GM23248 (cell line): ENCODE measurements at regions not wholly inside any gene's neighbourhood (a gene's known extent, or its start where the extent isn't known, plus 50 kb on each side); places are given as distances from the start of the nearest gene placed in this dataset.

Experiments
- DNase-seq: peaks from one replicate; pipeline ENCODE4 v3.0.0-alpha.2; 2015
- H2AFZ ChIP-seq: fragments of 200-600 bp; sonication (generic); 2 replicates; pipeline ENCODE4 v1.6.1; 2016; ENCODE audit warnings: antibody characterized with exemption
- H3F3A ChIP-seq: fragments of 200-600 bp; sonication (generic); 2 replicates; pipeline ENCODE4 v1.6.1; 2016; ENCODE audit warnings: mild to moderate bottlenecking, antibody characterized with exemption, mixed run types; ENCODE audit not compliant: insufficient read depth
- H3K27ac ChIP-seq: fragments of 200-600 bp; sonication (generic); 2 replicates; pipeline ENCODE4 v1.5.1; 2016; ENCODE audit warnings: mild to moderate bottlenecking
- H3K27me3 ChIP-seq: fragments of 200-600 bp; sonication (generic); replicated peaks from 2 replicates; pipeline ENCODE4 v1.6.1; 2016; ENCODE audit warnings: mild to moderate bottlenecking; ENCODE audit not compliant: insufficient read depth
- H3K36me3 ChIP-seq: fragments of 200-600 bp; sonication (generic); 2 replicates; pipeline ENCODE4 v1.6.1; 2016; ENCODE audit warnings: low read depth, mild to moderate bottlenecking
- H3K4me1 ChIP-seq: fragments of 200-600 bp; sonication (generic); 2 replicates; pipeline ENCODE4 v1.6.1; 2016; ENCODE audit warnings: mild to moderate bottlenecking; ENCODE audit not compliant: insufficient read depth
- H3K4me2 ChIP-seq: fragments of 200-600 bp; sonication (generic); one replicate; pipeline ENCODE4 v1.6.1; 2016; ENCODE audit warnings: mild to moderate bottlenecking; ENCODE audit not compliant: unreplicated experiment
- H3K4me3 ChIP-seq: fragments of 200-600 bp; sonication (generic); 2 replicates; pipeline ENCODE4 v1.5.1; 2016; ENCODE audit warnings: mild to moderate bottlenecking
- H3K79me2 ChIP-seq: fragments of 200-600 bp; sonication (generic); 2 replicates; pipeline ENCODE4 v1.6.1; 2016; ENCODE audit warnings: mild to moderate bottlenecking; ENCODE audit not compliant: insufficient read depth
- H3K9ac ChIP-seq: fragments of 200-600 bp; sonication (generic); 2 replicates; pipeline ENCODE4 v1.6.1; 2016; ENCODE audit warnings: mild to moderate bottlenecking
- H3K9me2 ChIP-seq: fragments of 200-600 bp; sonication (generic); 2 replicates; pipeline ENCODE4 v1.6.1; 2016; ENCODE audit warnings: mixed run types, mild to moderate bottlenecking, moderate library complexity; ENCODE audit not compliant: insufficient read depth
- H3K9me3 ChIP-seq: fragments of 200-600 bp; sonication (generic); one replicate; pipeline ENCODE4 v1.6.1; 2017; ENCODE audit warnings: low read depth
- H4K20me1 ChIP-seq: fragments of 200-600 bp; sonication (generic); 2 replicates; pipeline ENCODE4 v1.6.0; 2016; ENCODE audit not compliant: insufficient read depth
- EZH2 ChIP-seq: fragments of 200-600 bp; sonication (generic); IDR thresholded peaks from 2 replicates; pipeline ENCODE4 v1.6.1; 2018; ENCODE audit warnings: antibody characterized with exemption, mild to moderate bottlenecking; ENCODE audit not compliant: insufficient read depth, poor library complexity, severe bottlenecking
- EZH2phosphoT487 ChIP-seq: fragments of 200-600 bp; sonication (generic); IDR thresholded peaks from 2 replicates; pipeline ENCODE4 v1.6.1; 2018; ENCODE audit warnings: antibody characterized with exemption, moderate library complexity, mild to moderate bottlenecking, low read depth; ENCODE audit not compliant: insufficient read depth
- WGBS, 2 experiments: methylation state at CpG; one replicate each; pipeline ENCODE4 v1.1.6; 2015 to 2017; ENCODE audit warnings: low lambda C conversion rate in 2 of 2, low coverage in 1 of 2; ENCODE audit errors: missing lambda C conversion rate in 2 of 2; 5-methylcytosine and 5-hydroxymethylcytosine counted together
- in situ Hi-C: fragments of 300-500 bp; cut with MboI; formaldehyde crosslinking; loops from 2 replicates; pipeline ENCODE4 v1.15.0; 2020

DNA sequence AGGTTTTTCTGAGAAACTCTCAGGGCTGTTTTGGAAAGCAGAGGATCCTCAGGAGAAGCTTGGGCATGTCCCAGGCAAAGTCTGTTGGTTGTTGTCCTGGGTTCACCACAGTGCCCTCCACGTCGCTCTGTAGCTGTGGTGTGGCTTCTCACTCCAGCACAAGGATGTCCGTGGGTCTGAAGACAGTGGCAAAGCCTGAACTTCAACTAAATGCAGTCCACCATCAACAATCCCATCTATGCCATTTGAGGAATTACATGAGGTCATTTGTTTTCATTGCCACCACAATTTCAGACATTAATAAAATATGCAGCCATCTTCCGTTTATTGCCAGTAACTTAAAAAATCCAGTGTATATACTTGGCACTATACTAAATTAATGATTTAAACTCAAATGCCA is 272.1 kb downstream of the LRIG3 start:
- in situ Hi-C loops = no loop called here
- 31 to 41% methylated on average over 4 of the region's 4 CpGs for WGBS, 2 experiments
- Histone ChIP-seq H3K4me2 (peak overlapping the region; percentile 49), H3K27me3 (no peaks in the 10 kb centered on the region), H3K4me1 (peaks cover 19% of the 10 kb centered on the region), H4K20me1 (no peaks in the 10 kb centered on the region), H3K4me3 (peak overlapping the region; percentile 23; the same call in 1 of the 2 replicates), H3K79me2 (no peaks in the 10 kb centered on the region), H3K36me3 (no peaks in the 10 kb centered on the region), H3K9me2 (no peaks in the 10 kb centered on the region), H3K9ac (no peak overlapping the region), H3F3A (no peaks in the 10 kb centered on the region), H3K27ac (no peak overlapping the region), H3K9me3 (no peaks in the 10 kb centered on the region), H2AFZ (peak overlapping the region; percentile 79)
- no peak for TF ChIP-seq EZH2phosphoT487
- no peak for TF ChIP-seq EZH2
- peak; percentile 12 for DNase-seq

DNA sequence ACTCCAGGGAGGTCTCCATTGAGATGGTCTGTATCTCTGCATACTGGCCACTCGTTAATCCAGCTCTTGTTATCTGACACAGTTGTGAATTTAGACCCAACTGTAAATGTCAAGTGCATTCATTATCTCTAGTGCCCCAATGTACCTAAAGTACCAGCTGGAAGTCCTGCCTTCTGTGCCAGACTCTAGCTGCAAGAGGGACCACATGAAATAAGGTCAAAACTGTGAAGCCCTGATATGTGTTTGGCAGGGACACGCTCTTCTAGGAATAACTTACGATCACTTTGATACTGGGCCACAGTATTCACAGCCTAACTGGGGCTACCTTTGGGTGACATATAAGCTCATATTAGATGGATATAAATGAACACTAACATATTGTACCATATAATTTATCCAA is 268.5 kb downstream of the LRIG3 start:
- peaks cover 20% of the 10 kb centered on the region for H3K4me1 ChIP-seq
- no peaks in the 10 kb centered on the region for H3K9me3 ChIP-seq
- H3K9ac ChIP-seq = no peak overlapping the region
- no peaks in the 10 kb centered on the region for H3F3A ChIP-seq
- H3K27ac ChIP-seq = no peak overlapping the region
- H3K36me3 ChIP-seq = no peaks in the 10 kb centered on the region
- no peaks in the 10 kb centered on the region for H4K20me1 ChIP-seq
- 89 to 91% methylated on average over 3 of the region's 3 CpGs for WGBS, 2 experiments
- no peaks in the 10 kb centered on the region for H3K79me2 ChIP-seq
- DNase-seq = no peak
- H3K4me2 ChIP-seq = no peak overlapping the region
- no peak overlapping the region for H2AFZ ChIP-seq
- H3K9me2 ChIP-seq = no peaks in the 10 kb centered on the region
- H3K27me3 ChIP-seq = no peaks in the 10 kb centered on the region
- no peak overlapping the region for H3K4me3 ChIP-seq
- no peak for TF ChIP-seq EZH2
- no peak for TF ChIP-seq EZH2phosphoT487
- in situ Hi-C loops = no loop called here

GRCh38 chr12:58654021-58654420 is 266.3 kb downstream of the LRIG3 start:
- Histone ChIP-seq H3K27ac (no peak overlapping the region), H3K9ac (no peak overlapping the region), H3K4me1 (peaks cover 14% of the 10 kb centered on the region; the same call in 1 of the 2 replicates), H3K4me3 (no peak overlapping the region), H3F3A (no peaks in the 10 kb centered on the region), H3K79me2 (no peaks in the 10 kb centered on the region), H3K27me3 (no peaks in the 10 kb centered on the region), H2AFZ (no peak overlapping the region), H3K9me3 (no peaks in the 10 kb centered on the region), H4K20me1 (no peaks in the 10 kb centered on the region), H3K4me2 (no peak overlapping the region), H3K36me3 (no peaks in the 10 kb centered on the region), H3K9me2 (no peaks in the 10 kb centered on the region)
- TF ChIP-seq EZH2phosphoT487 (no peak), EZH2 (no peak)
- no peak for DNase-seq
- in situ Hi-C loops = no loop called here
- 21 to 22% methylated on average over 2 of the region's 2 CpGs for WGBS, 2 experiments

GRCh38 chr12:58655375-58655774 is 264.9 kb downstream of the LRIG3 start:
- Histone ChIP-seq H3F3A (no peaks in the 10 kb centered on the region), H3K4me2 (no peak overlapping the region), H3K9me2 (no peaks in the 10 kb centered on the region), H3K4me3 (no peak overlapping the region), H3K4me1 (peaks cover 11% of the 10 kb centered on the region; the same call in 1 of the 2 replicates), H2AFZ (no peak overlapping the region), H3K79me2 (no peaks in the 10 kb centered on the region), H3K9ac (no peak overlapping the region), H3K36me3 (no peaks in the 10 kb centered on the region), H3K27ac (no peak overlapping the region), H4K20me1 (no peaks in the 10 kb centered on the region), H3K27me3 (no peaks in the 10 kb centered on the region), H3K9me3 (no peaks in the 10 kb centered on the region)
- in situ Hi-C loops = no loop called here
- no peak for DNase-seq
- 77 to 81% methylated on average over 6 of the region's 6 CpGs for WGBS, 2 experiments
- TF ChIP-seq EZH2phosphoT487 (no peak), EZH2 (no peak)
